Neural cell (in vitro differentiated cells): ENCODE measurements at regions not wholly inside any gene's neighbourhood (a gene's known extent, or its start where the extent isn't known, plus 50 kb on each side); places are given as distances from the start of the nearest gene placed in this dataset.

Experiments
- EP300 ChIP-seq: fragments of 450-650 bp; conservative IDR thresholded peaks from 2 replicates; pipeline ENCODE4 v1.6.1; 2014; ENCODE audit warnings: antibody characterized with exemption, mild to moderate bottlenecking, moderate library complexity; ENCODE audit not compliant: poor library complexity, severe bottlenecking
- EZH2 ChIP-seq: fragments of 200-600, 300-800 bp; shearing (Covaris generic), sonication (generic); IDR thresholded peaks from 2 replicates; pipeline ENCODE4 v1.6.1; 2014; ENCODE audit warnings: antibody characterized with exemption, low read length, borderline replicate concordance, mild to moderate bottlenecking; ENCODE audit not compliant: insufficient read depth, poor library complexity, severe bottlenecking
- POLR2AphosphoS5 ChIP-seq: IDR thresholded peaks from 2 replicates; pipeline ENCODE4 v1.6.1; 2012
- RAD21 ChIP-seq: fragments of 450-650 bp; conservative IDR thresholded peaks from 2 replicates; pipeline ENCODE4 v1.6.1; 2014; ENCODE audit warnings: antibody characterized with exemption, mild to moderate bottlenecking, moderate library complexity
- SMC3 ChIP-seq: fragments of 450-650 bp; conservative IDR thresholded peaks from 2 replicates; pipeline ENCODE4 v1.6.1; 2014; ENCODE audit warnings: antibody characterized with exemption, mild to moderate bottlenecking, moderate library complexity; ENCODE audit not compliant: poor library complexity
- TAF1 ChIP-seq: IDR thresholded peaks from 2 replicates; pipeline ENCODE4 v1.6.1; 2012; ENCODE audit warnings: low read depth
- TF ChIP-seq, protein P1 (sequence below): fragments of 450-650 bp; IDR thresholded peaks from 2 replicates; pipeline ENCODE4 v1.5.1; 2014; ENCODE audit warnings: antibody characterized with exemption, mild to moderate bottlenecking, moderate library complexity; ENCODE audit not compliant: poor library complexity, severe bottlenecking
- TF ChIP-seq, protein P2 (sequence below): IDR thresholded peaks from 2 replicates; pipeline ENCODE4 v1.6.1; 2012; ENCODE audit warnings: borderline replicate concordance

- TF ChIP-seq, protein P1, sequence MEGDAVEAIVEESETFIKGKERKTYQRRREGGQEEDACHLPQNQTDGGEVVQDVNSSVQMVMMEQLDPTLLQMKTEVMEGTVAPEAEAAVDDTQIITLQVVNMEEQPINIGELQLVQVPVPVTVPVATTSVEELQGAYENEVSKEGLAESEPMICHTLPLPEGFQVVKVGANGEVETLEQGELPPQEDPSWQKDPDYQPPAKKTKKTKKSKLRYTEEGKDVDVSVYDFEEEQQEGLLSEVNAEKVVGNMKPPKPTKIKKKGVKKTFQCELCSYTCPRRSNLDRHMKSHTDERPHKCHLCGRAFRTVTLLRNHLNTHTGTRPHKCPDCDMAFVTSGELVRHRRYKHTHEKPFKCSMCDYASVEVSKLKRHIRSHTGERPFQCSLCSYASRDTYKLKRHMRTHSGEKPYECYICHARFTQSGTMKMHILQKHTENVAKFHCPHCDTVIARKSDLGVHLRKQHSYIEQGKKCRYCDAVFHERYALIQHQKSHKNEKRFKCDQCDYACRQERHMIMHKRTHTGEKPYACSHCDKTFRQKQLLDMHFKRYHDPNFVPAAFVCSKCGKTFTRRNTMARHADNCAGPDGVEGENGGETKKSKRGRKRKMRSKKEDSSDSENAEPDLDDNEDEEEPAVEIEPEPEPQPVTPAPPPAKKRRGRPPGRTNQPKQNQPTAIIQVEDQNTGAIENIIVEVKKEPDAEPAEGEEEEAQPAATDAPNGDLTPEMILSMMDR, result no peak
- no peak for TF ChIP-seq TAF1
- TF ChIP-seq EZH2, result no peak
- TF ChIP-seq, protein P2, sequence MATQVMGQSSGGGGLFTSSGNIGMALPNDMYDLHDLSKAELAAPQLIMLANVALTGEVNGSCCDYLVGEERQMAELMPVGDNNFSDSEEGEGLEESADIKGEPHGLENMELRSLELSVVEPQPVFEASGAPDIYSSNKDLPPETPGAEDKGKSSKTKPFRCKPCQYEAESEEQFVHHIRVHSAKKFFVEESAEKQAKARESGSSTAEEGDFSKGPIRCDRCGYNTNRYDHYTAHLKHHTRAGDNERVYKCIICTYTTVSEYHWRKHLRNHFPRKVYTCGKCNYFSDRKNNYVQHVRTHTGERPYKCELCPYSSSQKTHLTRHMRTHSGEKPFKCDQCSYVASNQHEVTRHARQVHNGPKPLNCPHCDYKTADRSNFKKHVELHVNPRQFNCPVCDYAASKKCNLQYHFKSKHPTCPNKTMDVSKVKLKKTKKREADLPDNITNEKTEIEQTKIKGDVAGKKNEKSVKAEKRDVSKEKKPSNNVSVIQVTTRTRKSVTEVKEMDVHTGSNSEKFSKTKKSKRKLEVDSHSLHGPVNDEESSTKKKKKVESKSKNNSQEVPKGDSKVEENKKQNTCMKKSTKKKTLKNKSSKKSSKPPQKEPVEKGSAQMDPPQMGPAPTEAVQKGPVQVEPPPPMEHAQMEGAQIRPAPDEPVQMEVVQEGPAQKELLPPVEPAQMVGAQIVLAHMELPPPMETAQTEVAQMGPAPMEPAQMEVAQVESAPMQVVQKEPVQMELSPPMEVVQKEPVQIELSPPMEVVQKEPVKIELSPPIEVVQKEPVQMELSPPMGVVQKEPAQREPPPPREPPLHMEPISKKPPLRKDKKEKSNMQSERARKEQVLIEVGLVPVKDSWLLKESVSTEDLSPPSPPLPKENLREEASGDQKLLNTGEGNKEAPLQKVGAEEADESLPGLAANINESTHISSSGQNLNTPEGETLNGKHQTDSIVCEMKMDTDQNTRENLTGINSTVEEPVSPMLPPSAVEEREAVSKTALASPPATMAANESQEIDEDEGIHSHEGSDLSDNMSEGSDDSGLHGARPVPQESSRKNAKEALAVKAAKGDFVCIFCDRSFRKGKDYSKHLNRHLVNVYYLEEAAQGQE, result no peak
- TF ChIP-seq POLR2AphosphoS5, result no peak
- TF ChIP-seq RAD21, result no peak
- no peak for TF ChIP-seq SMC3
- no peak for TF ChIP-seq EP300
Measured at GRCh38 chr21:22343721-22344120, 1345.5 kb downstream of the NCAM2 start.
